ENCODE measurements at regions not wholly inside any gene's neighbourhood (a gene's known extent, or its start where the extent isn't known, plus 50 kb on each side); places are given as distances from the start of the nearest gene placed in this dataset.

DNA sequence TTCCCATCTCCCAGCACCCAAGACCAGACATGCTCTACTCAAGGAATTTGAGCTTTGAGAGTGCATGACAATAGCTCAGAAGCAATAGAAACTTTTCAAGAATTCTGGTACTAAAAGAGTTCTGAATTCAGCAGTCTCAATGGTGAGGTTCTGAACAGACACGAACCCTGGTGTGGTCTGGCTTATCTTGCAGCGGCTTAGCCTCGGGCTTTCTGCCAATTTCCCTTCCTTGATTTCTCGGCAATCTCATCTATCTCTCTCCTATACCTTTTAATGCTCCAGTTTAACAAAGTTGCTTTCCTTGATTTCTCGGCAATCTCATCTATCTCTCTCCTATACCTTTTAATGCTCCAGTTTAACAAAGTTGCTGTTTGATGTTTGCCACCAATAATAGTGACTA, 174.6 kb downstream of the SPRY2 start:
- Histone ChIP-seq H3K9ac (ENCODE audit: low read depth, low read length, poor library complexity) (no peak overlapping the region), H3K79me1 (ENCODE audit: low read depth, low read length) (no peaks in the 10 kb centered on the region), H4K91ac (ENCODE audit: low read depth, low read length, poor library complexity) (no peak overlapping the region), H2BK15ac (ENCODE audit: low read length) (no peak overlapping the region), H3K14ac (ENCODE audit: low read length) (no peak overlapping the region), H2BK12ac (ENCODE audit: low read length) (no peak overlapping the region), H3K4me2 (ENCODE audit: insufficient read depth, low read length, poor library complexity, severe bottlenecking) (no peak overlapping the region), H3K4me3 (ENCODE audit: low read length in 2 of 2) (no peak overlapping the region), H3K18ac (ENCODE audit: low read length) (no peak overlapping the region), H3K9me3 (replicated peaks in 1 of 2; ENCODE audit: control insufficient read depth in 2 of 2, insufficient read depth in 1 of 2, low read depth in 1 of 2, low read length in 2 of 2) (no peaks in the 10 kb centered on the region), H2BK120ac (ENCODE audit: low read depth, low read length) (no peak overlapping the region), H2BK5ac (ENCODE audit: low read length) (no peak overlapping the region), H3K27ac (replicated peaks; ENCODE audit: low read length) (no peak overlapping the region), H3K4ac (ENCODE audit: low read length) (no peak overlapping the region), H3K4me1 (ENCODE audit: control insufficient read depth in 2 of 2, insufficient read depth in 1 of 2, low read depth in 1 of 2, low read length in 2 of 2) (no peaks in the 10 kb centered on the region), H2AK5ac (ENCODE audit: low read depth, low read length) (no peak overlapping the region), H3K27me3 (ENCODE audit: control insufficient read depth in 3 of 3, insufficient read depth in 3 of 3, low read depth in 1 of 3, low read length in 3 of 3) (no peaks in the 10 kb centered on the region), H3K36me3 (replicated peaks in 1 of 2; ENCODE audit: control insufficient read depth in 2 of 2, insufficient read depth in 2 of 2, low read length in 2 of 2) (no peaks in the 10 kb centered on the region), H3K23ac (ENCODE audit: low read depth, low read length, poor library complexity) (no peak overlapping the region), H2AFZ (ENCODE audit: low read length) (no peak overlapping the region), H4K8ac (ENCODE audit: low read depth, low read length) (no peak overlapping the region)
- WGBS, 2 donors (ENCODE audit: extremely low coverage in 2 of 2, insufficient read length in 2 of 2, insufficient replicate concordance in 1 of 2) = no CpG with 5 or more reads among the region's 5 CpGs
- no peak for DNase-seq (ENCODE audit: low spot score)

DNA sequence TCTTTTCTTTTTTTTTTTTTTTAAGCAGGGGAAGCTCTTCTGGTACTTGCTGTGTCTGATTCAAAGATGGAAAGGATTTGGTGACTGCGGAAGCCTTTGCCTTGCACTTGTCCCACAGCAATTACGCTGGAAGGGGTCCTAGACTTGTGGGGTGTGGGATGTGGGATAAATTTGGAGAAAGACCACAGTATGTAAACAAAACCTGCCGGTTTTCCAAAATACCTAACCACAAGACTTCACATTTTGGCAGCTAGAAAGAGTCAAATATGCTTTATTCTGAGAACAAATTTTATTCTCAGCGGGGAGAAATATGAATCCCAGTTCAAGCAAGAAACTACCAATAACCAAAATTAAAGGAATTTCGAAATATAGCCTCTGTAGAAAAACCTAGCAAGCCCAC, 176.5 kb downstream of the SPRY2 start:
- no peak overlapping the region for H3K14ac ChIP-seq (ENCODE audit: low read length)
- no peak overlapping the region for H3K4me2 ChIP-seq (ENCODE audit: insufficient read depth, low read length, poor library complexity, severe bottlenecking)
- H3K27me3 ChIP-seq (ENCODE audit: control insufficient read depth in 3 of 3, insufficient read depth in 3 of 3, low read depth in 1 of 3, low read length in 3 of 3) = no peaks in the 10 kb centered on the region
- H2BK15ac ChIP-seq (ENCODE audit: low read length) = no peak overlapping the region
- H2AK5ac ChIP-seq (ENCODE audit: low read depth, low read length) = no peak overlapping the region
- no peak overlapping the region for H2AFZ ChIP-seq (ENCODE audit: low read length)
- H4K8ac ChIP-seq (ENCODE audit: low read depth, low read length) = no peak overlapping the region
- H3K18ac ChIP-seq (ENCODE audit: low read length) = no peak overlapping the region
- H3K4me1 ChIP-seq (ENCODE audit: control insufficient read depth in 2 of 2, insufficient read depth in 1 of 2, low read depth in 1 of 2, low read length in 2 of 2) = peaks cover 0 to 2% of the 10 kb centered on the region in 2 donors
- no peak overlapping the region for H3K27ac ChIP-seq (replicated peaks; ENCODE audit: low read length)
- no peak overlapping the region for H2BK12ac ChIP-seq (ENCODE audit: low read length)
- no peaks in the 10 kb centered on the region for H3K79me1 ChIP-seq (ENCODE audit: low read depth, low read length)
- H3K23ac ChIP-seq (ENCODE audit: low read depth, low read length, poor library complexity) = no peak overlapping the region
- H3K9me3 ChIP-seq (replicated peaks in 1 of 2; ENCODE audit: control insufficient read depth in 2 of 2, insufficient read depth in 1 of 2, low read depth in 1 of 2, low read length in 2 of 2) = no peaks in the 10 kb centered on the region
- no peak for DNase-seq (ENCODE audit: low spot score)
- H3K36me3 ChIP-seq (replicated peaks in 1 of 2; ENCODE audit: control insufficient read depth in 2 of 2, insufficient read depth in 2 of 2, low read length in 2 of 2) = no peaks in the 10 kb centered on the region
- H2BK120ac ChIP-seq (ENCODE audit: low read depth, low read length) = no peak overlapping the region
- no peak overlapping the region for H4K91ac ChIP-seq (ENCODE audit: low read depth, low read length, poor library complexity)
- H2BK5ac ChIP-seq (ENCODE audit: low read length) = no peak overlapping the region
- no peak overlapping the region for H3K9ac ChIP-seq (ENCODE audit: low read depth, low read length, poor library complexity)
- WGBS, 2 donors (ENCODE audit: extremely low coverage in 2 of 2, insufficient read length in 2 of 2, insufficient replicate concordance in 1 of 2) = no CpG with 5 or more reads among the region's 5 CpGs
- no peak overlapping the region for H3K4me3 ChIP-seq (ENCODE audit: low read length in 2 of 2)
- H3K4ac ChIP-seq (ENCODE audit: low read length) = no peak overlapping the region

DNA sequence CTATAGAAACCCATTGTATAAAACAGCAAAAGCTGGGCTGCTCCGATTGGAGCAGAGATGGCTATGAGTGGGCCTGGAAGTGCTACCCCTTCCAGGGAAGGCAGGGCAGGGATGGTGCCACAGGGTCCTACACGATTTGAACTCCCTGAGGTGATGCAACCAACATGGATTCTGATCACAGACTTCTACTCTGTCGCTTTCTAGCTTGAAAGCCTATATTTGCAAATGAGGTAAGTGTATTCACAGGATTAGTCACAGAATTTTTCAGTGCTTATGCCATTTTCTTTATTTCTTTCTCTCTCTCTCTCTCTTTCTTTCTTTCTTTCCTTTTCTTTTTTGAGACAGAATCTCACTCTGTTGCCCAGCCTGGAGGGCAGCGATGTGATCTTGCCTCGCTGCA, 179.0 kb downstream of the SPRY2 start:
- H3K4me2 ChIP-seq (ENCODE audit: insufficient read depth, low read length, poor library complexity, severe bottlenecking) = no peak overlapping the region
- no peak overlapping the region for H3K23ac ChIP-seq (ENCODE audit: low read depth, low read length, poor library complexity)
- H2AFZ ChIP-seq (ENCODE audit: low read length) = peak overlapping the region; percentile 33
- no peak overlapping the region for H3K18ac ChIP-seq (ENCODE audit: low read length)
- H2BK5ac ChIP-seq (ENCODE audit: low read length) = no peak overlapping the region
- DNase-seq (ENCODE audit: low spot score) = no peak
- no peaks in the 10 kb centered on the region for H3K36me3 ChIP-seq (replicated peaks in 1 of 2; ENCODE audit: control insufficient read depth in 2 of 2, insufficient read depth in 2 of 2, low read length in 2 of 2)
- no peak overlapping the region for H4K91ac ChIP-seq (ENCODE audit: low read depth, low read length, poor library complexity)
- no peak overlapping the region for H3K4me3 ChIP-seq (ENCODE audit: low read length in 2 of 2)
- no peaks in the 10 kb centered on the region for H3K27me3 ChIP-seq (ENCODE audit: control insufficient read depth in 3 of 3, insufficient read depth in 3 of 3, low read depth in 1 of 3, low read length in 3 of 3)
- no peak overlapping the region for H2BK15ac ChIP-seq (ENCODE audit: low read length)
- H3K9ac ChIP-seq (ENCODE audit: low read depth, low read length, poor library complexity) = no peak overlapping the region
- H3K14ac ChIP-seq (ENCODE audit: low read length) = no peak overlapping the region
- no peak overlapping the region for H2BK12ac ChIP-seq (ENCODE audit: low read length)
- no peak overlapping the region for H2AK5ac ChIP-seq (ENCODE audit: low read depth, low read length)
- no peak overlapping the region for H3K4ac ChIP-seq (ENCODE audit: low read length)
- H3K9me3 ChIP-seq (replicated peaks in 1 of 2; ENCODE audit: control insufficient read depth in 2 of 2, insufficient read depth in 1 of 2, low read depth in 1 of 2, low read length in 2 of 2) = no peaks in the 10 kb centered on the region
- no peak overlapping the region for H3K27ac ChIP-seq (replicated peaks; ENCODE audit: low read length)
- peaks cover 0 to 5% of the 10 kb centered on the region in 2 donors for H3K4me1 ChIP-seq (ENCODE audit: control insufficient read depth in 2 of 2, insufficient read depth in 1 of 2, low read depth in 1 of 2, low read length in 2 of 2)
- no peak overlapping the region for H4K8ac ChIP-seq (ENCODE audit: low read depth, low read length)
- no CpG with 5 or more reads among the region's 5 CpGs for WGBS, 2 donors (ENCODE audit: extremely low coverage in 2 of 2, insufficient read length in 2 of 2, insufficient replicate concordance in 1 of 2)
- H3K79me1 ChIP-seq (ENCODE audit: low read depth, low read length) = no peaks in the 10 kb centered on the region
- no peak overlapping the region for H2BK120ac ChIP-seq (ENCODE audit: low read depth, low read length)

DNA sequence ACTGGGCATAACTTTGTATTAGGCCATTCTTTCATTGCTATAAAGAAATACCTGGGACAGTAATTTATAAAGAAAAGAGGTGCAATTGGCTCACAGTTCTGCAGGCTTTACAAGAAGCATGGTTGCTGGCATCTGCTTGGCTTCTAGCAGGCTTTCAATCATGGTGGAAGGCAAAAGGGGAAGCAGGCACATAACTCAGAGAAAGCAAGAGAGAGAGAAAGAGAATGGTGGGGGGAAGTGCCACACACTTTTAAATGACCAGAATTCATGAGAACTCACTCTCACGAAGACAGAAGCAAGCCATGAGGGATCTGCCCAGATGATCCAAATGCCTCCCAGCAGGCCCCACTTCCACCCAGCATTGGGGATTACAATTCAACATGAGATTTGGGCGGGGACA, 179.7 kb downstream of the SPRY2 start:
- Histone ChIP-seq H3K4me1 (ENCODE audit: control insufficient read depth in 2 of 2, insufficient read depth in 1 of 2, low read depth in 1 of 2, low read length in 2 of 2) (peaks cover 0 to 5% of the 10 kb centered on the region in 2 donors), H3K4me3 (ENCODE audit: low read length in 2 of 2) (no peak overlapping the region), H3K9me3 (replicated peaks in 1 of 2; ENCODE audit: control insufficient read depth in 2 of 2, insufficient read depth in 1 of 2, low read depth in 1 of 2, low read length in 2 of 2) (no peaks in the 10 kb centered on the region), H3K36me3 (replicated peaks in 1 of 2; ENCODE audit: control insufficient read depth in 2 of 2, insufficient read depth in 2 of 2, low read length in 2 of 2) (no peaks in the 10 kb centered on the region), H3K4me2 (ENCODE audit: insufficient read depth, low read length, poor library complexity, severe bottlenecking) (no peak overlapping the region), H3K18ac (ENCODE audit: low read length) (no peak overlapping the region), H2BK12ac (ENCODE audit: low read length) (no peak overlapping the region), H3K23ac (ENCODE audit: low read depth, low read length, poor library complexity) (no peak overlapping the region), H2BK120ac (ENCODE audit: low read depth, low read length) (no peak overlapping the region), H2AK5ac (ENCODE audit: low read depth, low read length) (no peak overlapping the region), H3K27ac (replicated peaks; ENCODE audit: low read length) (no peak overlapping the region), H2BK15ac (ENCODE audit: low read length) (no peak overlapping the region), H2AFZ (ENCODE audit: low read length) (no peak overlapping the region), H3K4ac (ENCODE audit: low read length) (no peak overlapping the region), H3K9ac (ENCODE audit: low read depth, low read length, poor library complexity) (no peak overlapping the region), H3K14ac (ENCODE audit: low read length) (no peak overlapping the region), H4K8ac (ENCODE audit: low read depth, low read length) (no peak overlapping the region), H3K79me1 (ENCODE audit: low read depth, low read length) (no peaks in the 10 kb centered on the region), H3K27me3 (ENCODE audit: control insufficient read depth in 3 of 3, insufficient read depth in 3 of 3, low read depth in 1 of 3, low read length in 3 of 3) (no peaks in the 10 kb centered on the region), H4K91ac (ENCODE audit: low read depth, low read length, poor library complexity) (no peak overlapping the region), H2BK5ac (ENCODE audit: low read length) (no peak overlapping the region)
- DNase-seq (ENCODE audit: low spot score) = no peak
- WGBS, 2 donors (ENCODE audit: extremely low coverage in 2 of 2, insufficient read length in 2 of 2, insufficient replicate concordance in 1 of 2) = no CpG with 5 or more reads among the region's 2 CpGs

All from neuronal stem cell (in vitro differentiated cells).